Liver (tissue), 3 donors: ENCODE measurements at regions not wholly inside any gene's neighbourhood (a gene's known extent, or its start where the extent isn't known, plus 50 kb on each side); places are given as distances from the start of the nearest gene placed in this dataset.

Experiments
- GABPA ChIP-seq, 2 donors: IDR thresholded peaks in 1 of 2; conservative IDR thresholded peaks in 1 of 2; 2 replicates each; pipeline ENCODE4 v1.6.1; 2016; ENCODE audit warnings: antibody characterized with exemption in 2 of 2, mild to moderate bottlenecking in 1 of 2, moderate library complexity in 1 of 2
- JUND ChIP-seq, 2 donors: IDR thresholded peaks; 2 replicates each; pipeline ENCODE4 v1.6.1; 2016; ENCODE audit warnings: antibody characterized with exemption in 2 of 2
- NR2F2 ChIP-seq: IDR thresholded peaks from 2 replicates; pipeline ENCODE4 v1.6.1; 2016; ENCODE audit warnings: antibody characterized with exemption
- RAD21 ChIP-seq, 2 donors: IDR thresholded peaks; 2 replicates each; pipeline ENCODE4 v1.6.1; 2016; ENCODE audit warnings: antibody characterized with exemption in 2 of 2, mild to moderate bottlenecking in 2 of 2
- RXRA ChIP-seq, 2 donors: IDR thresholded peaks; 2 replicates each; pipeline ENCODE4 v1.6.1; 2017 to 2018; ENCODE audit warnings: antibody characterized with exemption in 2 of 2, mild to moderate bottlenecking in 1 of 2
- SP1 ChIP-seq: IDR thresholded peaks from 2 replicates; pipeline ENCODE4 v1.6.1; 2018; ENCODE audit warnings: antibody characterized with exemption, mild to moderate bottlenecking
- TAF1 ChIP-seq: conservative IDR thresholded peaks from 2 replicates; pipeline ENCODE4 v1.6.1; 2016; ENCODE audit warnings: antibody characterized with exemption, mild to moderate bottlenecking
- YY1 ChIP-seq: IDR thresholded peaks from 2 replicates; pipeline ENCODE4 v1.6.1; 2016; ENCODE audit warnings: antibody characterized with exemption, mild to moderate bottlenecking
- TF ChIP-seq, protein P1 (sequence below): fragments of 150-350 bp; IDR thresholded peaks from 2 replicates; pipeline ENCODE4 v1.5.1; 2017; ENCODE audit warnings: improper control_type of control experiment, low read depth, low read length; ENCODE audit not compliant: missing input control
- TF ChIP-seq, protein P2 (sequence below): IDR thresholded peaks from 2 replicates; pipeline ENCODE4 v1.6.1; 2016; ENCODE audit warnings: antibody characterized with exemption, mild to moderate bottlenecking
- TF ChIP-seq, protein P3 (sequence below): IDR thresholded peaks from 2 replicates; pipeline ENCODE4 v1.6.1; 2016; ENCODE audit warnings: antibody characterized with exemption
- TF ChIP-seq, protein P4 (sequence below): IDR thresholded peaks from 2 replicates; pipeline ENCODE4 v1.6.1; 2016; ENCODE audit warnings: antibody characterized with exemption
- donor health status: healthy.
- donor health status: healthy.

DNA sequence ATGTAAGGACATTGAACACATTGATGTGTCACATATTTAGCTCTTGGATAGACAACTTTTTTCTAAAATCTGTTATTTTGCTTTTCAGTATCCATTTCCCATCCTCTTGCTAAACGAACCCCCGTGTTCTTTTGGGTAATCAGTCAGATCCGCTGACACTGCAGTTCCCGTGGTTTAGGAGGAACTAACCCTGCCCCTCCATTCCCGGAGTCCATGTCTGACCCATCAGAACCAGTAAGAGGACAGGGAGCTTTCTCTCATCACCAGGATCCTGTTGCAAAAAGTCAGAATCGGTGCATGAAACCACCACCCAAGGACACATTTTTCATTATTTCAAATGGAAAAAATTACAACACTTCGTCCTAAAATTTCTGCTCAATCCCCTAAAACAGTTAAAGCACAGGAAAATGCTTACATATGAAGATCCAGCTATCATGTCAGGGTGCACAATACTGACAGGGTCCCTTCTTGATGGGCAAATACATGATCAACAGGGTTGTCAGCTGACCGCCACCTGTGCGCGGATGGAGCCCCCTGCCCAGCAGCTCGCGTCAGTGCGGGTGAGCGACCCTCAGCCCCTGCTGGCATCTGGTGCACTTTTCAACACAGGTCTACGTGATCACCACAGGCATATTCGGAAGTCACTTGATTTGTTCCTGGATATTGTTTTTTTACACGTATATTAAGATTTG lies 276.8 kb downstream of the ADGRD1 start:
- TF ChIP-seq RAD21 (IDR thresholded peaks at IDR 0.05) = no peak
- no peak for TF ChIP-seq TAF1
- TF ChIP-seq, protein P1, sequence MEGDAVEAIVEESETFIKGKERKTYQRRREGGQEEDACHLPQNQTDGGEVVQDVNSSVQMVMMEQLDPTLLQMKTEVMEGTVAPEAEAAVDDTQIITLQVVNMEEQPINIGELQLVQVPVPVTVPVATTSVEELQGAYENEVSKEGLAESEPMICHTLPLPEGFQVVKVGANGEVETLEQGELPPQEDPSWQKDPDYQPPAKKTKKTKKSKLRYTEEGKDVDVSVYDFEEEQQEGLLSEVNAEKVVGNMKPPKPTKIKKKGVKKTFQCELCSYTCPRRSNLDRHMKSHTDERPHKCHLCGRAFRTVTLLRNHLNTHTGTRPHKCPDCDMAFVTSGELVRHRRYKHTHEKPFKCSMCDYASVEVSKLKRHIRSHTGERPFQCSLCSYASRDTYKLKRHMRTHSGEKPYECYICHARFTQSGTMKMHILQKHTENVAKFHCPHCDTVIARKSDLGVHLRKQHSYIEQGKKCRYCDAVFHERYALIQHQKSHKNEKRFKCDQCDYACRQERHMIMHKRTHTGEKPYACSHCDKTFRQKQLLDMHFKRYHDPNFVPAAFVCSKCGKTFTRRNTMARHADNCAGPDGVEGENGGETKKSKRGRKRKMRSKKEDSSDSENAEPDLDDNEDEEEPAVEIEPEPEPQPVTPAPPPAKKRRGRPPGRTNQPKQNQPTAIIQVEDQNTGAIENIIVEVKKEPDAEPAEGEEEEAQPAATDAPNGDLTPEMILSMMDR = no peak
- TF ChIP-seq, protein P2, sequence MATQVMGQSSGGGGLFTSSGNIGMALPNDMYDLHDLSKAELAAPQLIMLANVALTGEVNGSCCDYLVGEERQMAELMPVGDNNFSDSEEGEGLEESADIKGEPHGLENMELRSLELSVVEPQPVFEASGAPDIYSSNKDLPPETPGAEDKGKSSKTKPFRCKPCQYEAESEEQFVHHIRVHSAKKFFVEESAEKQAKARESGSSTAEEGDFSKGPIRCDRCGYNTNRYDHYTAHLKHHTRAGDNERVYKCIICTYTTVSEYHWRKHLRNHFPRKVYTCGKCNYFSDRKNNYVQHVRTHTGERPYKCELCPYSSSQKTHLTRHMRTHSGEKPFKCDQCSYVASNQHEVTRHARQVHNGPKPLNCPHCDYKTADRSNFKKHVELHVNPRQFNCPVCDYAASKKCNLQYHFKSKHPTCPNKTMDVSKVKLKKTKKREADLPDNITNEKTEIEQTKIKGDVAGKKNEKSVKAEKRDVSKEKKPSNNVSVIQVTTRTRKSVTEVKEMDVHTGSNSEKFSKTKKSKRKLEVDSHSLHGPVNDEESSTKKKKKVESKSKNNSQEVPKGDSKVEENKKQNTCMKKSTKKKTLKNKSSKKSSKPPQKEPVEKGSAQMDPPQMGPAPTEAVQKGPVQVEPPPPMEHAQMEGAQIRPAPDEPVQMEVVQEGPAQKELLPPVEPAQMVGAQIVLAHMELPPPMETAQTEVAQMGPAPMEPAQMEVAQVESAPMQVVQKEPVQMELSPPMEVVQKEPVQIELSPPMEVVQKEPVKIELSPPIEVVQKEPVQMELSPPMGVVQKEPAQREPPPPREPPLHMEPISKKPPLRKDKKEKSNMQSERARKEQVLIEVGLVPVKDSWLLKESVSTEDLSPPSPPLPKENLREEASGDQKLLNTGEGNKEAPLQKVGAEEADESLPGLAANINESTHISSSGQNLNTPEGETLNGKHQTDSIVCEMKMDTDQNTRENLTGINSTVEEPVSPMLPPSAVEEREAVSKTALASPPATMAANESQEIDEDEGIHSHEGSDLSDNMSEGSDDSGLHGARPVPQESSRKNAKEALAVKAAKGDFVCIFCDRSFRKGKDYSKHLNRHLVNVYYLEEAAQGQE = no peak
- TF ChIP-seq SP1 = no peak
- TF ChIP-seq, protein P3, sequence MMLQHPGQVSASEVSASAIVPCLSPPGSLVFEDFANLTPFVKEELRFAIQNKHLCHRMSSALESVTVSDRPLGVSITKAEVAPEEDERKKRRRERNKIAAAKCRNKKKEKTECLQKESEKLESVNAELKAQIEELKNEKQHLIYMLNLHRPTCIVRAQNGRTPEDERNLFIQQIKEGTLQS = no peak
- TF ChIP-seq NR2F2 = no peak
- no peak for TF ChIP-seq YY1
- no peak for TF ChIP-seq GABPA (IDR thresholded peaks at IDR 0.05 in 1 of 2, conservative IDR thresholded peaks at IDR 0.05 in 1 of 2)
- TF ChIP-seq JUND (IDR thresholded peaks at IDR 0.05) = no peak
- TF ChIP-seq, protein P4, sequence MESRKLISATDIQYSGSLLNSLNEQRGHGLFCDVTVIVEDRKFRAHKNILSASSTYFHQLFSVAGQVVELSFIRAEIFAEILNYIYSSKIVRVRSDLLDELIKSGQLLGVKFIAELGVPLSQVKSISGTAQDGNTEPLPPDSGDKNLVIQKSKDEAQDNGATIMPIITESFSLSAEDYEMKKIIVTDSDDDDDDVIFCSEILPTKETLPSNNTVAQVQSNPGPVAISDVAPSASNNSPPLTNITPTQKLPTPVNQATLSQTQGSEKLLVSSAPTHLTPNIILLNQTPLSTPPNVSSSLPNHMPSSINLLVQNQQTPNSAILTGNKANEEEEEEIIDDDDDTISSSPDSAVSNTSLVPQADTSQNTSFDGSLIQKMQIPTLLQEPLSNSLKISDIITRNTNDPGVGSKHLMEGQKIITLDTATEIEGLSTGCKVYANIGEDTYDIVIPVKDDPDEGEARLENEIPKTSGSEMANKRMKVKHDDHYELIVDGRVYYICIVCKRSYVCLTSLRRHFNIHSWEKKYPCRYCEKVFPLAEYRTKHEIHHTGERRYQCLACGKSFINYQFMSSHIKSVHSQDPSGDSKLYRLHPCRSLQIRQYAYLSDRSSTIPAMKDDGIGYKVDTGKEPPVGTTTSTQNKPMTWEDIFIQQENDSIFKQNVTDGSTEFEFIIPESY = no peak
- no peak for TF ChIP-seq RXRA (IDR thresholded peaks at IDR 0.05)
